K562 (cell line): ENCODE measurements at regions not wholly inside any gene's neighbourhood (a gene's known extent, or its start where the extent isn't known, plus 50 kb on each side); places are given as distances from the start of the nearest gene placed in this dataset.

ENCODE experiments used
- BRD9 ChIP-seq: fragments of 450-650 bp; IDR thresholded peaks from 2 replicates; pipeline ENCODE4 v1.6.1; 2018; ENCODE audit warnings: low read depth; ENCODE audit not compliant: partially characterized antibody
- CBX2 ChIP-seq: fragments of 200-600 bp; sonication (generic); IDR thresholded peaks from one replicate; pipeline ENCODE4 v1.6.1; 2012; ENCODE audit warnings: mild to moderate bottlenecking, low read length, inconsistent platforms; ENCODE audit not compliant: insufficient read depth, poor library complexity, severe bottlenecking
- EP300 ChIP-seq: IDR thresholded peaks from 2 replicates; pipeline ENCODE4 v1.6.1; 2012; ENCODE audit warnings: low read length, improper control_type of control experiment
- FOXJ3 ChIP-seq: sonication (generic); formaldehyde crosslinking; IDR thresholded peaks from 2 replicates; pipeline ENCODE4 v1.4.0; 2020; ENCODE audit warnings: mild to moderate bottlenecking, missing genetic modification reagents
- HMG20A ChIP-seq: fragments of 450-650 bp; formaldehyde crosslinking; conservative IDR thresholded peaks from 2 replicates; pipeline ENCODE4 v1.4.0; 2020; ENCODE audit warnings: mild to moderate bottlenecking, mixed read lengths
- NFYB ChIP-seq: IDR thresholded peaks from 2 replicates; pipeline ENCODE4 v1.6.1; 2011; ENCODE audit warnings: mild to moderate bottlenecking, moderate library complexity; ENCODE audit not compliant: insufficient read length; ENCODE audit errors: extremely low read depth
- NR1H2 ChIP-seq: sonication (generic); formaldehyde crosslinking; IDR thresholded peaks from 2 replicates; pipeline ENCODE4 v1.4.0; 2020; ENCODE audit warnings: mild to moderate bottlenecking, missing genetic modification reagents
- NUFIP1 ChIP-seq: fragments of 450-650 bp; IDR thresholded peaks from 2 replicates; pipeline ENCODE4 v1.6.1; 2018; ENCODE audit not compliant: partially characterized antibody
- ZBTB12 ChIP-seq: fragments of 250-450 bp; sonication (Bioruptor Pico); IDR thresholded peaks from 2 replicates; pipeline ENCODE4 v1.4.0; 2020
- ZBTB7A ChIP-seq: IDR thresholded peaks from 2 replicates; pipeline ENCODE4 v1.6.1; 2011; ENCODE audit warnings: low read depth, mild to moderate bottlenecking, low read length, moderate library complexity, borderline replicate concordance; ENCODE audit not compliant: control insufficient read depth
- ZEB2 ChIP-seq: fragments of 450-650 bp; IDR thresholded peaks from 2 replicates; pipeline ENCODE4 v1.6.1; 2016
- ZFP1 ChIP-seq: fragments of 450-650 bp; formaldehyde crosslinking; IDR thresholded peaks from 2 replicates; pipeline ENCODE4 v1.4.0; 2020; ENCODE audit warnings: mild to moderate bottlenecking, mixed read lengths
- TF ChIP-seq, protein P1 (sequence below), 2 experiments: fragments of 450-650 bp; IDR thresholded peaks; 2 replicates each; pipeline ENCODE4 v1.6.1; 2018; ENCODE audit warnings: mild to moderate bottlenecking in 2 of 2, low read depth in 1 of 2; ENCODE audit not compliant: partially characterized antibody in 2 of 2
- TF ChIP-seq, protein P2 (sequence below): fragments of 450-650 bp; IDR thresholded peaks from 2 replicates; pipeline ENCODE4 v1.6.1; 2017; ENCODE audit warnings: antibody characterized with exemption, mild to moderate bottlenecking

- TF ChIP-seq ZBTB7A (no peak), CBX2 (no peak), FOXJ3 (CRISPR knock-in tag) (no peak), BRD9 (no peak), NFYB (no peak), ZBTB12 (no peak), EP300 (peak; percentile 78), ZEB2 (peak; percentile 92), NR1H2 (no peak), ZFP1 (CRISPR knock-in tag) (no peak), NUFIP1 (no peak), HMG20A (CRISPR knock-in tag) (no peak)
- TF ChIP-seq, protein P1, sequence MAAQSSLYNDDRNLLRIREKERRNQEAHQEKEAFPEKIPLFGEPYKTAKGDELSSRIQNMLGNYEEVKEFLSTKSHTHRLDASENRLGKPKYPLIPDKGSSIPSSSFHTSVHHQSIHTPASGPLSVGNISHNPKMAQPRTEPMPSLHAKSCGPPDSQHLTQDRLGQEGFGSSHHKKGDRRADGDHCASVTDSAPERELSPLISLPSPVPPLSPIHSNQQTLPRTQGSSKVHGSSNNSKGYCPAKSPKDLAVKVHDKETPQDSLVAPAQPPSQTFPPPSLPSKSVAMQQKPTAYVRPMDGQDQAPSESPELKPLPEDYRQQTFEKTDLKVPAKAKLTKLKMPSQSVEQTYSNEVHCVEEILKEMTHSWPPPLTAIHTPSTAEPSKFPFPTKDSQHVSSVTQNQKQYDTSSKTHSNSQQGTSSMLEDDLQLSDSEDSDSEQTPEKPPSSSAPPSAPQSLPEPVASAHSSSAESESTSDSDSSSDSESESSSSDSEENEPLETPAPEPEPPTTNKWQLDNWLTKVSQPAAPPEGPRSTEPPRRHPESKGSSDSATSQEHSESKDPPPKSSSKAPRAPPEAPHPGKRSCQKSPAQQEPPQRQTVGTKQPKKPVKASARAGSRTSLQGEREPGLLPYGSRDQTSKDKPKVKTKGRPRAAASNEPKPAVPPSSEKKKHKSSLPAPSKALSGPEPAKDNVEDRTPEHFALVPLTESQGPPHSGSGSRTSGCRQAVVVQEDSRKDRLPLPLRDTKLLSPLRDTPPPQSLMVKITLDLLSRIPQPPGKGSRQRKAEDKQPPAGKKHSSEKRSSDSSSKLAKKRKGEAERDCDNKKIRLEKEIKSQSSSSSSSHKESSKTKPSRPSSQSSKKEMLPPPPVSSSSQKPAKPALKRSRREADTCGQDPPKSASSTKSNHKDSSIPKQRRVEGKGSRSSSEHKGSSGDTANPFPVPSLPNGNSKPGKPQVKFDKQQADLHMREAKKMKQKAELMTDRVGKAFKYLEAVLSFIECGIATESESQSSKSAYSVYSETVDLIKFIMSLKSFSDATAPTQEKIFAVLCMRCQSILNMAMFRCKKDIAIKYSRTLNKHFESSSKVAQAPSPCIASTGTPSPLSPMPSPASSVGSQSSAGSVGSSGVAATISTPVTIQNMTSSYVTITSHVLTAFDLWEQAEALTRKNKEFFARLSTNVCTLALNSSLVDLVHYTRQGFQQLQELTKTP (IDR thresholded peaks at IDR 0.05; ENCODE audit: low read depth in 1 of 2, partially characterized antibody in 2 of 2): peak in 1 of 2 experiments; percentile 59
- TF ChIP-seq, protein P2, sequence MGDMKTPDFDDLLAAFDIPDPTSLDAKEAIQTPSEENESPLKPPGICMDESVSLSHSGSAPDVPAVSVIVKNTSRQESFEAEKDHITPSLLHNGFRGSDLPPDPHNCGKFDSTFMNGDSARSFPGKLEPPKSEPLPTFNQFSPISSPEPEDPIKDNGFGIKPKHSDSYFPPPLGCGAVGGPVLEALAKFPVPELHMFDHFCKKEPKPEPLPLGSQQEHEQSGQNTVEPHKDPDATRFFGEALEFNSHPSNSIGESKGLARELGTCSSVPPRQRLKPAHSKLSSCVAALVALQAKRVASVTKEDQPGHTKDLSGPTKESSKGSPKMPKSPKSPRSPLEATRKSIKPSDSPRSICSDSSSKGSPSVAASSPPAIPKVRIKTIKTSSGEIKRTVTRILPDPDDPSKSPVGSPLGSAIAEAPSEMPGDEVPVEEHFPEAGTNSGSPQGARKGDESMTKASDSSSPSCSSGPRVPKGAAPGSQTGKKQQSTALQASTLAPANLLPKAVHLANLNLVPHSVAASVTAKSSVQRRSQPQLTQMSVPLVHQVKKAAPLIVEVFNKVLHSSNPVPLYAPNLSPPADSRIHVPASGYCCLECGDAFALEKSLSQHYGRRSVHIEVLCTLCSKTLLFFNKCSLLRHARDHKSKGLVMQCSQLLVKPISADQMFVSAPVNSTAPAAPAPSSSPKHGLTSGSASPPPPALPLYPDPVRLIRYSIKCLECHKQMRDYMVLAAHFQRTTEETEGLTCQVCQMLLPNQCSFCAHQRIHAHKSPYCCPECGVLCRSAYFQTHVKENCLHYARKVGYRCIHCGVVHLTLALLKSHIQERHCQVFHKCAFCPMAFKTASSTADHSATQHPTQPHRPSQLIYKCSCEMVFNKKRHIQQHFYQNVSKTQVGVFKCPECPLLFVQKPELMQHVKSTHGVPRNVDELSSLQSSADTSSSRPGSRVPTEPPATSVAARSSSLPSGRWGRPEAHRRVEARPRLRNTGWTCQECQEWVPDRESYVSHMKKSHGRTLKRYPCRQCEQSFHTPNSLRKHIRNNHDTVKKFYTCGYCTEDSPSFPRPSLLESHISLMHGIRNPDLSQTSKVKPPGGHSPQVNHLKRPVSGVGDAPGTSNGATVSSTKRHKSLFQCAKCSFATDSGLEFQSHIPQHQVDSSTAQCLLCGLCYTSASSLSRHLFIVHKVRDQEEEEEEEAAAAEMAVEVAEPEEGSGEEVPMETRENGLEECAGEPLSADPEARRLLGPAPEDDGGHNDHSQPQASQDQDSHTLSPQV: no peak
Measured at GRCh38 chr6:105896052-105896820, 189.9 kb upstream of the PRDM1 start (continued).
